Head of caudate nucleus (tissue), 42 donors: ENCODE measurements at regions not wholly inside any gene's neighbourhood (a gene's known extent, or its start where the extent isn't known, plus 50 kb on each side); places are given as distances from the start of the nearest gene placed in this dataset.
"Not testable (repeated sequence)": the region's sequence is repeated elsewhere in the genome, so short reads cannot be mapped to it uniquely, and the experiment has no call there.

ENCODE experiments used
- DNase-seq, 42 donors: peaks; one replicate each; pipeline versions ENCODE4 v3.0.0 to v3.0.0-alpha.2; 2020 to 2021; ENCODE audit warnings: mixed read lengths in 7 of 42
- intact Hi-C: fragments of 100-400 bp; cut with DNase I; formaldehyde crosslinking; loops from one replicate; pipeline ENCODE4 v1.15.0; 2022

DNA sequence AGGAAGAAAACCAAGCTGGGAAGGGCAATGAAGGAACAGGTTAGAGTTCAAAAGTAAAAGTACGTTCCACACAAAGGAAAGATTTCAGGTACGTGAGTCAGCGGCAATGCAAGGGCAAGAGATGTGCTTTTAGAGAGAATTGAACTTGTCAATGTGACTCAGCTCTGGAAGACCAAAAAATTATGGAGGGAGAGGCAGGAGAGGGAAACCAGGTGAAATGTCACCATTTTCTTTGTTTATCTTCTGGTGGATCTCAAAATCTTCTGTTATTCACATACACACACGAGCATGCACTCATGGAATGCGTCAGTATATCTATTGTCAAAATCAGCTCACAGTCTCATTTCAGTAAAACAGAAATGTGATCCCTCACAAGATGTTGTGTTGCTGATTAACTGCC, 148.8 kb upstream of the RFX3 start:
- intact Hi-C loops = no loop called here
- no peak for DNase-seq

DNA sequence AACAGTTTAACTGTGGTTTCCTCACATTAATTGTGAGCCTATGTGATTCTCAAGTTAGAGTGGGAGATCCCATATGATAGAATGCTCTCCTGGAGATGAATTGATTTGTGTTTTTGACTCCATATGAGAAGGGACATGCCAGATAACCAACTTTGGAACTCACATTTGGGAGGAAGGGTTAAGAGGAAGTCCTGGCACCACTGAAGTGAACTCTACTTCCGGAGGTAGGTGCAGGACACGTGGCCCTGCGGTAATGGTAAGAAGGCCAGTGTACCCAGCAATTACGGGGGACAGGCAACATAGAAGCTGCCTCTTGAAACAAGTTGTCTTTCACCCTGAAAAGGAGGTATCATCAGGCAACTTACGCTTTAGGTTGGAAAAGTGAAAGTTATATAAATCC, 146.6 kb upstream of the RFX3 start:
- intact Hi-C loops = no loop called here
- DNase-seq = no peak

DNA sequence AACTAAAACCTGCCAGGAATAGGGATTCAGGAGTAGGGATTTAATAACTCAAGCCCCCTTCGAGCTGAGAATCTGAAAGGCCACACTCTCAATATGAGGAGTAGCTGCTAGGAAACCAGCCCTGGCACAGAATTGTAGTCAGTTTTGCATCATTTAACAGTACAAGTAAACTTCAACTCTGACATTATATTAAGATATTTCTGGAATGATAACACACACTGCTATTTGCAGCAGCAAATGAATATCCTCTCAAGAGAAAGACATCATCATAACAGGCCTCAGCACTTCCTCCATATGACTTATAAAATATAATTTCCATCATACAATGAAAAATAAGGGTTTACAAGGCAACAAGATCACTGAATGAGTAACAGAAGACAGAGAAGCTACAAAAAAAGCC, 138.2 kb upstream of the RFX3 start:
- DNase-seq = no peak
- intact Hi-C loops = no loop called here

DNA sequence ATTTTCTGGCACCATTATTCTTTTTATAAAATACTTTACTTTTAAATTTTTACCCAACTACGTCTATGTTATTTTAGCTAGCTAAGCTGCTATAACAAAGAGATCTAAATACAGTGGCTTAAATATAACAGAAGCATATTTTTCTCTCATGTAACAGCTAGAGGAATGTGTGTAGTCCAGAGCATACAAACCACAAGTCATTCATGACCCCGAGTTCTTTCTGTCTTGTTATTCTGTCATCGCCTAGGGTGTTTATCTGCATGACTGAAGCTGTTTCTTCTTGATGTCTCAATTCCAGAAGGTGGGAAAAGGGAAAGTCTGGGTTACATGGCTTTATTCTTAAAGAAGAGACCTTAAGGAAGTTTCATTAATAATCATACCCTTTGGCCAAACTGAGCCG, 136.9 kb upstream of the RFX3 start:
- intact Hi-C loops = no loop called here
- no peak for DNase-seq

DNA sequence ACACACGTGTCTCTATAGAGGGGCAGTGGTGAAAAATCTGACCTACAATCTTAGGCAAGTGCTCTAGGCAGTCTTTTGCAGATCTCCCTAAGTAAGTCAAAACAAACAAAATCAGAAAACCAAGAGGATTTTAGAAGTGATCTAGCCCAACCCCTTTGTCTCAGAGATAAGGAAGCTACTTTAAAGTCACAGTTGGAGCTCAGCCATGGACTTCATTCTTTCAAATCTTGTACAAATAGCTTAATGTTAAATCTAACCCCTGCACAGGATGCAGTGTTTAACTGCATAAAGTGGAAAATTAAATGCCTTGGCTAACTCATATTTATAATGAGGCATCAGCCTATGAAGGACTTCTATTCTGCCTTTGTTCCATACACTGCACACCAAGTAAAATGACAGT, 135.1 kb upstream of the RFX3 start:
- no peak for DNase-seq
- intact Hi-C loops = no loop called here

DNA sequence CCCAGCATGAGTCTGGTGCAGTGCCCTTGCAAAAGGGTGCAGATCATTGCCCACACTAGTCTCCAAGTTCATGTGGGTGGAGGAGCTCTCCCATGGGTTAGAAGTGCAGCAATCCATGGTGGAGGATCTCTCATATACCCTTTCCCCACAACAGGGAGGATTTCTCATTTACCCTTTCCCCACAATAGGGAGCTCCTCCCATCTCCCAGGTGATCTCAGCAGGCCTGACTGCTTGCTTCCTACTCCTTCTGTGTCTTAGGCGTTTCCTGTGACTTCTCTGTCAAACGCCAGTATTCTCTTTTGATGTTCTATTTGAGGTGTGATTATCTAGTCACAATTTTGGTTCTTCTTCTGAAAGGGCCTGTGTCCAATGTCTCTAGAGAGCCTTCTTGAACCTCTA, 133.8 kb upstream of the RFX3 start:
- DNase-seq = no peak
- intact Hi-C loops = no loop called here

DNA sequence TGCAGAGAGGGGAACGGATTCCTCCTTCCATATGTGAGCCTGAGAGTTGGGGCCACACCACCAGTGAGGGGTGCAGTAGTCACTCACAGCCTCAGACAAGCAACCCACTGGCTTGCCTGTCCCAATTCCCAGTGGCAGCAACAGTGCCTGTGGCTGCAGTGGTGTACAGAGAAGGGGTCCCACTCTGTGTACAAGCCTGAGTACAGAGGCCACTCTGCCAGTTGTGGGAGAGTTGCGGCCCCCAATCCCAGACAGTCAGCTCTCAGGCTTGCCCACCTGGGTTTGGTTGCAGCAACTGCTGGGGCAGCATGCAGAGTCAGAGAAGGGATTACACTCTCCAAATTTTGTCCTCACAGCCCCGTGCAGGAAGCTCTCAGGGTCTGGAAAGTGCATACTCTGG, 133.2 kb upstream of the RFX3 start:
- intact Hi-C loops = no loop called here

DNA sequence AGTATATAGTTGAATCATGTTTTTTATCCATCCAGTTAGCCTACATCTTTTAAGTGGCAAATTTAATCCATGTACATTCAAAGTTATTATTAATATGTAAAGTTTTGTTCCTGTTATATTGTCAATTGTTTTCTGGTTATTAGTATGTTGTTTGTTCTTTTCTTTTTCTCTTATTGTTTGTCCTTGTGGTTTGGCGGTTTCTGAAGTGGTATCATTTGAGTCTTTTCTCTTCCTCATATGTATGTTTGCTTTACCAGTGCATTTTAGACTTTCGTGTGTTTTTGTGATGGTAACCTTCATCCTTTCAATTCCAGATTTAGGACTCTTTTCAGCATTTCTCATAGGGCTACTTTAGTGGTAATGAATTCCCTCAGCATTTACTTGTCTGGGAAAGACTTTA, 130.4 kb upstream of the RFX3 start:
- intact Hi-C loops = no loop called here
- DNase-seq = no peak

More for the DNA sequence above, 133.2 kb upstream of the RFX3 start:
- DNase-seq = no peak

DNA sequence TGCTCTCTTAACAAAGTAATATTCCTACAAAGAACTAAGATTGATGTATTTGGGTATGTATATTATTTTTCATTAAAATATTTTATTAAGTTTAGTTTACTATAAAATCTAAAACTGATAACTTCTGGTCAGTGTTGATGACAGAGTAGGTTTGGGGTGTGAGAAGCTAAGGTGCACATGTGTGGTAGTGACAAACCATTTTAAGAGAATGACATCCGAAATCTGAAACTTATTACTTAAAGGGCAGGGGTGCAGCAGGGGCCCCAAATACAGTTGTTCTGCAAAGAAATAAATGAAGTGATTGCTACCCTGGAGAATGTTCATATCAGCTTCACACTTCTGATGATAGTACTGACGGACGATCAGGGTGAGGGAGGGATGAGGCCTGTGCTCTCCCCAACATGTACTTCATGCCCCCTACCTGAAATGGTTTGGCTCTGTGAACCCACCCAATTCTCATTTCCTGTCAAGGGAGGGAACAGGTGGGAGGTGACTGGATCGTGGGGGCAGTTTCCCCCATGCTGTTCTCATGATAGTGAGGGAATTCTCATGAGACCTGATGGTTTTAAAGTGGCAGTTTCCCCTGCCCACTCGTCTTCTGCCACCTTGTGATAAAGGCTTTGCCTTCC, 125.3 kb upstream of the RFX3 start:
- intact Hi-C loops = no loop called here
- no peak for DNase-seq

DNA sequence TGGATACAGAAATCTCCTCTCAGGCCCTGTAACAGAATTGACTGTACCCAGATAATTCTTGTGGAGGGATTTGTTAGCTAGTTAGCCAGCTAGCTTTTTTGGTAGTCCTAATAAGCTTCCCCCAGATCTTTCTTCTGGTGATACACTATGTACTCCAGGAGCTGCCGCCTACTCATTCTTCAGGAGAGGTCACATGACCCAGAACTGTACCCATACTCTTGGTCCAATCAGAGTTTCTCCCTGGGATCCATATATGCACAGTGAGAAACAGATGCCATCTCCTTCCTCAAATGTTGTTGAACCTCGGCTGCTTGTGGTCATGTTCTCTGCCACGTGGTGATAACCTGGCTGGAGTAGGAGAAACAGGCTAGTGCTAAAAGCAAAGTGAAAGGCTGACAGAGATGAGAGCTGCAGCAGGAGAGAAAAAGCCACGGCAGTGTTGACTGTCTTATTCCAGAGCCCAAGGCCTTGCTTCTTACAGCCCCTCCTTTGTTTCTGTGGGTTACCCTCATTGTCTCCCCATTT, 123.0 kb upstream of the RFX3 start:
- DNase-seq = no peak
- intact Hi-C loops = no loop called here

DNA sequence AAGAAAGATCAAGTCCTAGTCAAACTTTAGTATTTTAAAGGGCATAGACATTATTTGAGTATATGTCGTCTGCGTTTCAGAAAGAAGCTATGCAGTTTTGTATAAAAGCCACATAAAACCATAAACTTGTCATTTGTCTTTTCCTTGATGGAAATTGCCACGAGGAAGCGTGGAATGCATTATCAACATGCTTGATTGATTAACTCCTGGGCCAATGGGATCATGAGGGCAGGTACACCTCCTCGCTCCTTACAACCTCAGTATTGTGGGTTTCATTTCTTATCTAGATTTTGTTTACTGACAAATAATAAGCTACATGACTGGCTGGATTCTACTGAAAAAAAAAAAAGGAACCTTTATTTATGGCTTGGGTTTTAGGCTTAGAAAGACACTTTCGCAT, 122.5 kb upstream of the RFX3 start:
- intact Hi-C loops = no loop called here
- DNase-seq = no peak

DNA sequence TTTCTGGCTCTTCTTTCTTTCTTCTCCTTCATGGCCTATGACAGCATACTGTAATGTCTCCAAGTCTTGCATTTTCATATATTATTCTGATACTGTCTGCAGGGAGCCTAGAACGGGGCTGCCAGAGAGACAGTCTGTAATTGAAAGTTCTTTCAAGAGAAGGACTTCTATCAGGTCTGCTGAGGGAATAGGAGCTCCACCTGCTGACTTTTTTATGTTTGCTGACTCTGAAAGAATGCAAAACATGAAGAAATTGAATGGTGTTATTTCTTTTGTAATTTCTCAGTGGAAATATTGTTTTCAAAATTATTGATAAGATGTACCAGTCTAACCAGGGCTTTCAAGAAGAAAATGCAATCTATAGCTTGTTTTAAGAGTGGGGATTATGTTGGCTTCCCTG, 121.9 kb upstream of the RFX3 start:
- no peak for DNase-seq

DNA sequence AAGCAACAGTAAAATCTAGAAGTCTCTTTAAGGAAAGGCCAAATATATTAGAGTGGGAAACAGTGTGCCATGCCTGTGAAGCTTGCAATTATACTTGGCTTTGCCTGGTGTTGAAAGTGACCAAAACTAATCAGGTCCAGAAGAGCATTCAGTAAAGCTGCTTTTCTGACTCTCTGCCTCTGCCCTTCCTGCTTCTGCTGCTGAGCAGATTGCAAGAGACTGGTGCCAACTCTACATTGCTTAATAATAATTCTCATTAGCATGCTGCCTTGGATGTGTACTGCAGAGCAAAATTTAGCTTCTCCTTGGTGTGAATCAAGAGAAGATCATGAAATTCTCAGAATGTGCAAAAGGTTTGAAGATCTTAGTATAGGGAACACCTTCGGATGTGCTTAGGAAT, 120.4 kb upstream of the RFX3 start:
- intact Hi-C loops = no loop called here

More for the DNA sequence above, 121.9 kb upstream of the RFX3 start:
- intact Hi-C loops = no loop called here

DNA sequence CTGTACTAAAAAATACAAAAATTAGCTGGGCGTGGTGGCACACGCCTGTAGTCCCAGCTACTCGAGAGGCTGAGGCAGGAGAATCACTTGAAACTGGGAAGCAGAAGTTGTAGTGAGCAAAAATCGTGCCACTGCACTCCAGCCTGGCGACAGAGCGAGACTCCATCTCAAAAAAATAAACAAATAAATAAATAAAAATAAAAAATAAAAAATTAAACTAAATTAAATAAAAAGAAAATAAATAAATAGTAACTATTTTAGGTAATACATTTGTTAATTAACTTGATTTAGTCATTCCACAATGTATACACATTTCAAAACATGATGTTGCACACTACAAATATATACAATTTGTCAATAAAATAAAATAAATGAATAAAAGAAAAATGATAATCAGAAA, 116.3 kb upstream of the RFX3 start:
- DNase-seq, intact Hi-C loops: not testable (repeated sequence)

More for the DNA sequence above, 120.4 kb upstream of the RFX3 start:
- peak in 5 of 42 donors; percentile 10 to 26 (median 23) for DNase-seq

DNA sequence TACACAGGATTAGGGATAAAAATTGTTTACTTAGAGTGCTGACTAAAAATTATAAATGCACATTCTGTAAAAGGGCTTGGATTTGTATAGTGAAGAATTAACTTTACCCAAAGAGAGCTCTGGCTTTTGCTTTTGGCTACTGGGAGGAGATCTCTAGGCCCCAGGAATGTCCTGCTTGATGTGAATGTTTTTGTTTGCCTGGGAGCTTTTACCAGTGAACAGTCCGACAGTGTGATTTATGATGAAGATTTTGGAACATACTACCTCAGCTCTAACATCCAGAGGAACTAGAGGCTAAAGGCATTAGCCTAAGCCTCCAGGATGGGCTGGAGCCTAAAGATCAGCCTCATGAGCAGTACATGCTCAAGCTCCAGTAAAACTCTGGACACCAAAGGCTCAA, 103.7 kb upstream of the RFX3 start:
- DNase-seq = no peak
- intact Hi-C loops = no loop called here

DNA sequence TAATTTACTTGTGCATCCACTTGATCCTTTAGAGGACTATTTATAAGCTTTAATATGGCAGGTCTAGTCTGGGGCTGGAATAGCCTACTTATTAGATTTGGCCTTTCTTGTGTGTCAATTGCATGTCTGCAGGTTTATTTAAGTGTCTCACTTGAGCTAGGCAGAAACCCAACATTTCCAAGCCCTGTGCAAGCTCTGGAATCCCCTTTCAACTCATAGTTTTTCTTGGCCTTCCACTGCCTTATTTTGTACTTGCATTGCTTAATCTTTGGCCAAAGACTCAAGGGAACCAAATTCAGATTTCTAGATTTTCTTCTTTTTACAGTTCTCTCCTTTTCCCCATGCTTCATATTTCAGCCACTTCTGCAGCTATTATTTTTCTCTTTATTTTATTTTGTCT, 102.4 kb upstream of the RFX3 start:
- intact Hi-C loops = no loop called here
- no peak for DNase-seq

DNA sequence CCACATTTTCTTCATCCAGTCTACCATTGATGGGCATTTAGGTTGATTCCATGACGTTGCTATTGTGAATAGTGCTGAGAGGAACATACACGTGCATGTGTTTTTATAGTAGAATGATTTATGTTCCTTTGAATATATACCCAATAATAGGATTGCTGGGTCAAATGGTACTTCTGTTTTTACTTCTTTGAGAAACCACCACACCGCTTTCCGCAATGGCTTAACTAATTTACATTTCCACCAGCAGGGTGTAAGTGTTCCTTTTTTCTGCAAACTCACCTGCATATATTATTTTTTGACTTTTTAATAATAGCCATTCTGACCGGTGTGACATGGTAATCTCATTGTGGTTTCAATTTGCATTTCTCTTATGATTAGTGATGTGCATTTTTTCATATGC, 82.2 kb upstream of the RFX3 start:
- intact Hi-C loops = no loop called here

DNA sequence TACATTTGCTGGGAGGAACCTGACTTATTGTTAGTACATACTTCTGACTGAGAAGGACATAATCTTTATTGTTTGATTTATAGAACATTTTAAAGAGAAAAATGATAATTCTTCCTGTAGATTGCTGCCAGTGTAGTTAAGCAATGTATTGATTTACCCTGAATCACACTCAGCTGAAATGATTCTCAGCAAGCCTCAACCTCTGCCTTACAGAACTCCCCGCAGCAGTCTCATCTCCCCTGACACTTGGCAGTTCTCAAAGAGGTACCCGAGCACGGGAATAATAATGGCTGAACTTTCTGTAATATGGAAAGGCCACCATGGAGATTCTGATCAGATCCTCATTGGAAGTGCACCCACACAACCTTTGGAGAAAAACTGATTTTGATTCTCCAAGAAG, 74.9 kb upstream of the RFX3 start:
- no peak for DNase-seq
- intact Hi-C loops = no loop called here

More for the DNA sequence above, 82.2 kb upstream of the RFX3 start:
- no peak for DNase-seq

DNA sequence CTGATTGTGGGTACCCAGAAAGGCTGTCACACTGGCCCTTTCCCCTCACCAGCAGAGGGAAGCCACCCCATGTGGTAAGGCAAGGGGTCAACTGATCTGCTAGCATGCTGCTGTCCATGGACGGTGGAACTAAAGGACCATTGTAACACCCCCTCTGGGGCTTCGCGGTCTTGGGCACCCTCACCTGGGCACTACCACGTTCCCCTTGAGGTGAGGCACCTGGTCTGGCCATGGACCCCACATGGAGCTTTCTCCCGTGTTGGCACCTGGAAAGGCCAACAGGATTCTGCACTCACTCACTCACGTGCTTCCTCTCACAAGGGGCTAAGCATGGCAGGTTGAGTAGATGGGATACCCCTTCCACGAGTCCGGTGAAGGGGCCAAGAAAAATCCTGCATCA, 72.0 kb upstream of the RFX3 start:
- intact Hi-C loops = no loop called here
- no peak for DNase-seq

DNA sequence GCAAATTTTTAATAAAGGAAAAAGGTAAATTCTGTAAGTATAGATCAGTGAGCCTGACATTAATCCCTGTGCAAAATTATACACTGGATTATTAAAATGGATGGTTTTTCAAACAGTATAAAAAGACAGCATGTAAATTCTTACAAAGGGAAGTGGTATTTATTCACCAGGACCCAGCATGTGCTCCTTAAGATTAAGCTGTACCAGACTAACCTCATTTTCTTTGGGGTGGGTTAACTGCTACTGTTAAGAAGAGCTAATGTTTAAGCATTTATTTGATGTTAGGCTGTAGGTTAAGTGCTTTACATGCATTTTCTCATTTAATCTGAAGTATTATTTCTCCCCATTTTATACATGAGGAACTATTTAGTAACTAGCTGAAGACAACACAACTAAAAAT, 60.3 kb upstream of the RFX3 start:
- intact Hi-C loops = no loop called here
- no peak for DNase-seq

DNA sequence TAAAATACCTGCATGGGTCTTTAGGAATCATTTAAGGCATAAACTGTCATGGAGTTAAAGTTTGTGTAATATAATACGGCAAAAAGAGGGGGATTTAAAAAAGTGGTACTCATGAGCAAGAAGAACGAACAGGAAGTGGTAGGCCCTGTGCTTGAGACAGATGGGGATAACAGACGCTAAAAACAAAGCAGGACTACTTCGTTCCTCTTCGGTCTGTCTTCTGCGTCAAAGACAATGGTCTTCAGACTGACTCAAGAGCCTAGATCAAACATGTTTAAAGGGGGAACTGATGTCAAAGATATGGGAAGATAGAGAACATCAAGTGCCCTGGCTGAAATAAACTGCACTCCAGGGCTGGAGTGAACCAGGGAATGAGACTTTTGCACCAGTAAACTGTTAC, 59.8 kb upstream of the RFX3 start:
- DNase-seq = peak in 2 of 42 donors; percentile 2 to 5
- intact Hi-C loops = no loop called here

DNA sequence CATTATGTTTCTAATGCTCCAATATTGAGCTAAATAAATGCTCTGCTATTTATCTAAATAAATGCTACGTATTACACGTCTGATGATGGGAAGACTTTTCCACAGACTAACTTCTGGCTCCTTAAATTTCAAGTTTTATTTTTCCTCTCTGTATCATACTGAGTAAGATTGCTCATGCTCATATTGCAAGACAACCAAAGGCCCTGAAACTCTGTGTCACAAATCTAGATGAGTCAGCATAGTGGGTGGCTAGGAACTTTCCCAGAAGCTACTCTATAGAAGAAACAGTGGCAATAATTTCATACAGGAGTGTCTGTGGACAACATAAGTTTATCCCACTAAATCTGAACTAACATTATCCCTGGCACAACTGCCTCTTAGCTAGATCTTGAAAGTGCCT, 53.0 kb upstream of the RFX3 start:
- peak in 18 of 42 donors; percentile 11 to 73 (median 34) for DNase-seq
- intact Hi-C loops = no loop called here
